GM19397 (cell line): ENCODE measurements at regions not wholly inside any gene's neighbourhood (a gene's known extent, or its start where the extent isn't known, plus 50 kb on each side); places are given as distances from the start of the nearest gene placed in this dataset.
"Not testable (repeated sequence)": the region's sequence is repeated elsewhere in the genome, so short reads cannot be mapped to it uniquely, and the experiment has no call there.

Experiments used
- ATAC-seq: cut with Tn5 transposase; IDR thresholded peaks from one replicate; pipeline ENCODE4 v1.9.1; 2021; ENCODE audit warnings: mild to moderate bottlenecking, moderate library complexity; ENCODE audit not compliant: unreplicated experiment

DNA sequence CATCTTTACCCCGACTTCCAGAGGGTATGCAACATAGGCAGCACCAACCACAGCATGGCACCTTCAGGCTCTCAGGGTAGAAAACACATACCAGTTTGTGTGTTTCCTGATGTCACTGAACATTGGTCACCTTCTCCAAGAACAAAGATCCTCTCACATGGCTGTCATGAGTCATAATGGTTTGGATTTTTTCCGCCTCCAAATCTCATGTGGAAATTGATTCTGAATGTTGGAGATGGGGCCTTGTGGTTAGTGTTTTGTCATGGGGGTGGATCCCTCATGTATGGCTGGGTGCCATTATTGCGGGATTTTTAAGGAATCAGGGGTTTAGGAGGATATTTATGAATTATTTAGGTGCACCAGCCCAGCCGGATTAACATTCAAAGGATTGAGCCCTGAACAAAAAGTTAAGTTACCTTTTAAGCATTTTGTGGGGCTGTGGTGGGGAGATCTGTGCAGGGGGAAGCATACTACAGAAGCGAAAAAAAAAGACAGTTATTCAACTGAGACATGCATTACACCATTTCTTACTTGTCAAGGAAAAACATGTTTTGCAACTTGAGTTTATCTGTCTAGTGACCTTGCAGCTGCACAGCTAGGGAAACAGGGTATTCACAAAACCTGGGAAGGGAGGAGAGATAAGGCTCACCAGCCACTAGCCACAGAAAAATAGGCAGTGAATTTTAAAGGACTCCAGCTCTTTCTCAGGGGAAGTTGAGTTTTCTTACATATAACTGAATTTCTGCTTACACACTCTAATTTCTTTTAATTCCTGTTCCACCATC, 774.1 kb upstream of the AUTS2 start:
- ATAC-seq: no peak

DNA sequence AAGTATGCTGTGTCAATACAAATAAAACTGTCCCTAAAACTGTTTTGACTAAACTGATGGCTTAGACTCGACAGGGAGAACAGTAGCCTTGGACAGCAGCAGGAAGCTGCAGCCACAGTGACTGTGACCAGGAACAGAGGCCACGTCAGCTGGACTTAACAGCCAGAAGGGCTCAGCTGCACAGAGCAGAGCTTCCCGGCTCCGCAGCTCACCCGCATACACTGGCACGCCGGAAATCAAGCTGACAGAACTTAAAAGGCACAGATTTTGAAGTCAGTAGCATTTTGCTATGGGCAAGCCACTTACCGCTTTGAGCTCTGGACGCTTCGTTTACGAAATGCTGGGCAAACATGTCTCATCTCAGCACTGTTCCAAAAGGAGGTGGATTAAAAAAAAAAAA, 769.7 kb upstream of the AUTS2 start:
- no peak for ATAC-seq

DNA sequence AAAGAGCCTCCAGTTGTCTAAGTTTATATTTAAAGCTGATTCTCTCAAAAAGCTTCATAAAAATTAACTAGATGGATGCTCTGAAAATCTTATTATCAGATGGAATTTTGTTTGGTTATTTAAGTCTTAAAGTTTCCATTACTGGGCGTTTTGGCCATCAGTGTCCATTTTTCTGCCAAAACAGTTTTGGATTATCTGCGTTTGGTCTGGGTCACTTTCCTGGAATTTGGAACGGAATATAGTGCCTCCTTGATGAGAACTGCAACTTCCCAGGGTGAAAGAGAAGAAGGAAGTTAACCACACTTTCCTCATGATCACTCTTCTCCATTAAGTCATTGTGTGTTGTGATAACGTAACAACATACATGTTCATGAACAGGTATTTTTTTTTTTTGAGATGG, 764.9 kb upstream of the AUTS2 start:
- ATAC-seq: no peak

DNA sequence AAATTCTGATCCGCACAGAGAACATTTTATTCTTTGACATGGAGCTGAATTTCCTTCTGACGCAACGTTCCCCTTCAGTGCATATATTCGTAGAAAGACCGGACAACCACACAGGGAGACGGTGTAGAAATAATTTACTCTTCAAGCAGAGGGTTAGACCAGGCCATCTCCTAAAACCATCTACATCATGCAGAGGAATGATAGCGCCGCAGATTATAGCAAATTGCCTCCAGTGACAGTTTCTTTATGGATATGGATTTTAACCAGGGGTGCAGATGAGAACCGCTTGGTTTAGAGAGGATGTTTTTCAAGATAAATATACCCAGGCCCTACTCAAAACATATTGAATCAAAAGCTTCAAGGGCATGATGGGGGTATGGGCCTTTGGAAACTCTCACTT, 759.3 kb upstream of the AUTS2 start:
- ATAC-seq: no peak

DNA sequence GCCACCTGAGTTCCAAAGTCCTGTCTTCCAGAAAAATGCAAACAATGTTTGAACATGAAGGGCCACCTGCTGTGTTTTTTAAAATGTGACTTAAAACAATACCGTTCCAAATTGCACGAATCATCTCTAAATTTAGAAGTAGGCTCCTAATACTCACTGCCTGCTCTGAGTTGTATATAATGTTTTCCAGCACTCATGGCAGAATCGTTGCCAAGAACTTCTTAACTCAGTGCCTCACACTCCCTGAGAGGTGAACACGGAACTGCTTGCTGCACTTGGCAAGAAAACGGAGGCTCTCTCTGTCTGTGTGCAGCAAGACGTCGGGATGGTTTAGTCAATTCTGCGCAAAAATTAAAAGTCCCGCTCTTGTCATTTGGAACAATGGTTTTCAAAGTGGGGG, 757.3 kb upstream of the AUTS2 start:
- no peak for ATAC-seq

DNA sequence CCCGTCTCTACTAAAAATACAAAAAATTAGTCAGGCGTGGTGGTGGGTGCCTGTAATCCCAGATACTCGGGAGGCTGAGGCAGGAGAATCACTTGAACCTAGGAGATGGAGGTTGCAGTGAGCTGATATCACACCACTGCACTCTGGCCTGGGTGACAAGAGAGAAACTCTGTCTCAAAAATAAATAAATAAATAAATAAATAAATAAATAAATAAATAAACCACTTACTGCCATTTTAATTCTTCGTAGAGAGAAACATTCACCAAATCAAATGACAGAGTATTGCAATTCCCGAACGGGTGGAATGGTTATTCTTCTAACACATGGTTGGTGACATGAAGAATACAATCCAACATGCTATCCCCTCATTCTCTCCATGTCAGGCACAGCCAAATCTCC, 754.3 kb upstream of the AUTS2 start:
- not testable (repeated sequence) for ATAC-seq

DNA sequence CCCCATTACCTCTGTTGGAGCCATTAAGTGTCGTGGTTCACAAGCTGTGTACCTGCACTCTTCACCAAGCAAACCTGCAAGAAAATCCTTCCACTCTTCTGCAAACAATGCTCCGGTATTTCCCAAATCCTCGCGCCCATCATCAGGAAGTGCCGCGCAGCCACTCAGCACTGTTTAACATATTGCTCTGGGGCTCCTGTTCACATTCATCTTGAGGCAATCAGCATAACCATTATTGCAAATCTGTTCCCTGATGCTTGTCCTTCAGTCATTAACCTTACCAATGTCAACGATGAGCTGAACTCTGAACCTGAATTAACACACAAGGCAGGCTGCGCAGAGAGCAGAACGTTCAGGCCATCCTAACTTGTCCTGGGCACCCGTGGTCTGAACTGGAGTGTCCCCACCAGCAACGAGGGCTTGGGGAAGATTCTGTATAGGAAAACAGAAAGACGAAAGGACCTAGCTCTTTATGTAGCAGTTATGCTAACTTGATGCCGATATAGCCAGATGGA, 751.4 kb upstream of the AUTS2 start:
- no peak for ATAC-seq

DNA sequence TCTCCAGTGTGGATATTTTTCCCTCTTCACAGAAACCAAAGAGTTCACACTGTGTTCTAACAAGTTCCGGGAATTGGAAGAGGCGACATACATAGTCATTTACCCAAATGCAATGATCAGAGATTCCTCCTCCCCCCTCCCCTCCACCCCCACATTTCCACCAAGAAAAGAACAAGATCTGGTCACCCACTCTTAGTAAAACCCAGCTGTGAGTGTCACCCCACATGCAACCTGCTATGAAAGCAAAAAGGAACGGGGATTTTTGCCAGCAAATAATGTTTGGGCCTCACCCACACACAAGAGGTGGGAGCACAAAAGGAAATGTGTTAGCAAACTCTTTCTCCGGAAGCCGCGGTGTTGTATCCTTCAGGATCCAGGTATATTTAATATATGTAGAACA, 745.0 kb upstream of the AUTS2 start:
- no peak for ATAC-seq

DNA sequence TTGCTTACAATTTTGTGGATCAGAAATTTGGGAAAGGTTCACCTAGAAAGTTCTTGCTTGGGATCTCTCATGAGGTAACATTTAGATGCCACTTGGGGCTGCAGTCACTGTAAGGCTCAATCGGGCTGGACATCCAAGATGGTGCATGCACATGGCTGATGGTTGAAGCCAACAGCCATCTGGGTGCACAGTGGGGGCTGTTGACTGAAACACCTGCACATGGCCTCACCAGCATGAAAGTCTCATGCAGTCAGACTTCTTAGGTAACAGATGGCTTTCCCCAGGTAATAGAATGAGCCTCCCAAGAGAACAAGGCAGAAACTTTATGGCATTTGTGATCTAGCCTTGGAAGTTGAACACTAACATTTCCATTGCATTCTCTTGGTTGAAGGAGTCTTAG, 740.7 kb upstream of the AUTS2 start:
- ATAC-seq: no peak

DNA sequence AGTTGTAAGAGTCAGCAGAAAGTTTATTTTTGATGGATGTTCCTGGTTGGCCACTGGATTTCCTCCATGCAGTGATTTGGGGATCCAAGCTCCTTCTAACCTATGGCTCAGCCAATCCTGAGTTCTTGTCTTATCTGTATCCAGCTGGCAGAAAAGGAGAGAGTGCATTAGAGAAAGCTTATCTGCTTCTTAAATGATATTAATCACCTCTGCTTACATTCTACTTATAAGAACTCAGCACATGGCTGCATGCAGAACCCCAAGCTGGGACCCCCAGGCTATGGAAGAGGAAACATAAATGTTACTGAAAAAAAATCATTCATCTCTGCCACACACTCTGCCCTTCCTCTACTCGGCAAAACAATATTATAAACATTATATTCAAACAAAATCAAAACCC, 739.8 kb upstream of the AUTS2 start:
- ATAC-seq: no peak

DNA sequence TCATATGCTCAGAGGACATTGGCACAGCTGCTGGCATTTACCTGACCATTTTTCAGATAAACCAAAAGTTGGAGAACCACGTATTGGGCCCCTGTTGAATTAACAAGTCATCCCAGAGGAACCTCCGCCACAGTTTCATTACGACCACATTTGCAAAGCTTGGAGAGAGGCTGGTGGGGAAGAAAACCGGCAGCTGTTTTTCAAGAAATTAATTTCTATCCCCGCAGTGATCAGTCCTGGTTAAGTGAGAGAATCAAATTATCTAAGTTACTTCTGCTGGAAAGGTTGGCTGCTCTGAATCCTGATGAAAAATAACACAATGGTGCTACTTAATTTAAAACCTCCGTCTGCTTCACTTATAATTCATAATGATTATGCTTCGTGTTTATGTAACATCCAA, 737.1 kb upstream of the AUTS2 start:
- no peak for ATAC-seq

DNA sequence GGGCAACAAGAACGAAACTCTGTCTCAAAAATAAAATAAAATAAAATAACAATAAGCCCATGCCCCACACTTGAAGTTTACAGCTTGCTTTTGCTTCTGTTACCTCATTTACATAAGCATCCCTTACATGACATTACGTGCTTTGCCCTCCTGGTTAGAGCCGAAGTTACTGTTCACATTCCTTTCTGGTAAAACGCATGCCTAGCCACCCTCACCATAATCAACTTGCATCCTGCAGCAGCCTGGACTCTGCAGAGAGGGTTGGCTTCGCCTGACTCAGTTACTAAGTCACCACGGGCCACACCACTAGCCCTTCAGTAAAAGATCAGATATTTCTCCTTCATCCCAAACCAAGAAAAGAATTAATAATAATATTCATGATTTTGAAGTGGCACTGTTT, 736.0 kb upstream of the AUTS2 start:
- no peak for ATAC-seq

DNA sequence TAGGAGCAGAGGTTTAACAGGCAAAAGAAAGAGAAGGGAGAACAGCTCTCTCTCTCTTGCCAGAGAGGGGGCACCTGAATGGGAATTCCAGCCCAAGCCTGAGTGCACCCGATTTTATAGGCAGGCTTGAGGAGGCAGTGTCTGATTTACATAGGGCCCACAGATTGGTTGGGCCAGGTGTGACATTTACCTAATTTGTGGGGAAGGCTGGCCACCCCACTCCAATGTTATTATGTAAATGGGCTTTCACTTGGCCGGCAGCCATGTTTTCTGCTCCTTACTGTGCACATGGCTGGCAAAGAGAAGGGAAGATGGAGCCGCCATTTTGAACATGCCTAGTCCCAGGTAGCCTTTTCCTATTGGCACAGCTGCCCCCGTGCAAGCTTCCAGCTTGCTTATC, 735.5 kb upstream of the AUTS2 start:
- ATAC-seq: no peak

DNA sequence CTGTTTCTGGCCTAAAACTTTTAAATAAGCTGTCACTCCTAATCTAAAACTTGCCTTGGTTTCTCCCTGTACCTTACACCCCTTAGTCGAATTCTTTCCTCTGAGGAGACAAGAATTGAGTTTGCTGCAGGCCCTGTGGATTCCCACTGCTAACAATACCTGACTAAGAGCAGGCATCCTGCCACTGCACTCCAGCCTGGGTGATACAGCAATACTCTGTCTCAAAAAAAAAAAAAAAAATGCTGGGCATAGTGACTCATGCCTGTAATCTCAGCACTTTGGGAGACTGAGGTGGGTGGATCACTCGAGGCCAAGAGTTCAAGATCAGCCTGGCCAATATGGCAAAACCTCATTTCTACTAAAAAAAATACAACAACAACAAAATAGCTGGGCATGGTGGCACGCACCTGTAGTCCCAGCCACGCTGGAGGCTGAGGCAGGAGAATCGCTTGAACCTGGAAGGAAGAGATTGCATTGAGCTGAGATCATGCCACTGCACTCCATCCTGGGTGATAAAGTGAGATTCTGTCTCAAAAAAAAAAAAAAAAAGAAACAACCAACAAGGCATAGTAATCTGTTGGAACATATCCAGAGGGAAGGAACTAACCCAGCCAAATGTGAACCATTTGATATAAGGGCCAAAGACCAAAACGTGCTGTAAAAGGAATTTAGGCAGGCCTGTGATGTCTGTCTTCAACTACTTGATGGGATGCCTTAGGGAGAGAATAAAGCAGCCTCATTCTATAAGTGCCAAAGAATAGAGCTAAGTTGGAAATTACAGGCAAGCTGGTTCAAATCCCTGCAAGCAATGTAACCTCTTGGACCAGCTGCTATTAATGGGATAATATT, 732.7 kb upstream of the AUTS2 start:
- ATAC-seq: no peak

DNA sequence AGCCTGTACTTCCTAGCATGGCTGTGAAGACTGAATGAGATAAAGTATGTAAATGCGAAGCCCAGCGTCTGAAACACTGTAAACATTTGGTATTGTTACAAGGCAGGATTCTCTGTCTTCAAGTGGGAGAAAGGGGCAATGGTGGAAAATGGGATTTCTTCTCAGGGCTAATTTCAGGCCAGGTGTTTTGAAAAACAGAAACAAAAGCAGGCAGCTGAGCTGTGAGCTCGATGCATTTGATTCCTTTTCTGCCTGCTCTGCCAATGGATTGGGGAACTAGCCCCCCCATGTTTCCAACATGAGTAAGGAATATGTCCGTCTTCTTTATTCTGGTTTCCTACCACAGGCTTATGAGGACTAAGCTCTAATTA, 732.1 kb upstream of the AUTS2 start:
- ATAC-seq: no peak

DNA sequence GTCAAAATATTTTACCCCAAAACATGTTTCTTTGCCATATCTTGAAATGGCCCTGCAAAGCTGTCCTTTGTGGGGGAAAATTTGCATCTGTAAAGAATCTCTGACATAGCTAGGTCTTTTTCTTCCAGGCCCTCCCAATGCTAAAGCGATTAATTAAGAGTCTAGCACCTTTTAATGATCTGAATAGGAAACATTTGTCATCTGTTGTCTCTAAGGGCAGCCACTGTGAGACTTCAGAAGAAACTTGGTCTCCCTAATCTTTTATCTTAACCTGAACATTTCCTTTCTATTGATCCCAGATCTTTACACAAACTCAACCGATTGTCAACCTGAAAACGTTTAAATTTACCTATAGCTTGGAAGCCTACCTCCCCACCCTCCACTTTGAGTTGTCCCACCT, 731.6 kb upstream of the AUTS2 start:
- not testable (repeated sequence) for ATAC-seq

DNA sequence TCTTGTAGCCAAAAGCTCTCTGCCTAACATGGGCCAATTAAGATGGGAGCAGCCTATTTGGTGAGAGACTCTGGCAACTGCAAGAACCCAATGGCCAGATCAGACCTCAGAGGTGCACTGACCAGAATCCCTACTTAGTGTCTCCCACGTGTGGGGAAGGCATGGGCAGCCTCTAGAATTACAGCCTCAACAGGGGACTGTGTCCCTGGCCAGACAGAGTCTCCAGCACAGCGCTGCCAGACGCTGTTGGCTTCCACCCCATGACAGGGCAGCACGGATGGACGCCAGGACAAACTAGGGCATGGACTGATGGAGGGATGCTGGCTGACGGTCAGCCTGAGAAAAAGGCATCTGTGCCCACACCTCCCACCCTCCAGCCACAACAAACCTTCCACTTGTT, 729.3 kb upstream of the AUTS2 start:
- no peak for ATAC-seq

DNA sequence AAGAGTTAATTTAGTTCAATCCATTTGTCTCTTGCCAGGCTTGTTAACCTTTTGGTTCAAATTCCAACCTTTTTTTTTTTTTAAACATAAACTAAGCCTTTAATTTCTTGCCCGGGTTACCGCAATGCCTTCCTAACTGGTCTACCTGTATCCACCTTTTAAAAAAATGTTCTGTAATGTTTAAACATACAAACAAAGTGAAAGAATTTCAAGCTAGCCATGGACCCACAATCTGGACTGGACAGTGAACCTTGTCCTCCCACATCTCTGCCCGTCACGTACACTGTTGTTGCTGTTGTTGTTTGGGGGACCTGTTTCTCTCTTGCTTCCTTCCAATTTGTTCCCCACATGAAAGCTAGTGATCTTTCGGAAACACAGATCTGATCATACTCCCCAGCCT, 724.7 kb upstream of the AUTS2 start:
- ATAC-seq: no peak

DNA sequence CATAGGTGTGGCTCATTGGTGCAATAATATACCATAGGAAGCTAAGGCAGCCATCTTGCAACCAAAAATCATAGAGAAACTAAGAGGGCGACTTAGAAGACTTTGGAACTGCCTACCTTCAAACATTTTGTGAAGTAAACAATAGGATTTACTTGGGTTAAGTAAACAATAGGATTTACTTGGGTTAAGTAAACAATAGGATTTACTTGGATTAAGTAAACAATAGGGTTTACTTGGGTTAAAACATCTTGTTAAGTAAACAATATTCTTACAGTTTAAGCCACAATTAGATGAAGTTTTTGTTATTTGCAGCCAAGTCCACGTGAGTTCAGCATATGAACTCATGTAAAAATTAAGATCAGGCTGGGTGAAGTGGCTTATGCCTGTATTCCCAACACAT, 722.4 kb upstream of the AUTS2 start:
- ATAC-seq: no peak

DNA sequence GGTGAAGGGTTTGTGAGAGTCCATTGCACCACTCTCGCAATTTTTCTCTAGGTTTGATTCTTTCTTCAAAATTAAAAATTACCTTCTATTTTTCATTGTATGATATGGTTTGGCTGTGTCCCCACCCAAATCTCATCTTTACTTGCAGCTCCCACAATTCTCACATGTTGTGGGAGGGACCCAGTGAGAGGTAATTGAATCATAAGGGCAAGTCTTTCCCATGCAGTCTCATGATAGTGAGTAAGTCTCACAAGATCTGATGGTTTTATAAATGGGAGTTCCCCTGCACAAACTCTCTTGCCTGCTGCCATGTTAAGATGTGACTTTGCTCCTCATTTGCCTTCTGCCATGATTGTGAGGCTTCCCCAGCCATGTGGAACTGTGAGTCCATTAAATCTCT, 711.2 kb upstream of the AUTS2 start:
- ATAC-seq: not testable (repeated sequence)

DNA sequence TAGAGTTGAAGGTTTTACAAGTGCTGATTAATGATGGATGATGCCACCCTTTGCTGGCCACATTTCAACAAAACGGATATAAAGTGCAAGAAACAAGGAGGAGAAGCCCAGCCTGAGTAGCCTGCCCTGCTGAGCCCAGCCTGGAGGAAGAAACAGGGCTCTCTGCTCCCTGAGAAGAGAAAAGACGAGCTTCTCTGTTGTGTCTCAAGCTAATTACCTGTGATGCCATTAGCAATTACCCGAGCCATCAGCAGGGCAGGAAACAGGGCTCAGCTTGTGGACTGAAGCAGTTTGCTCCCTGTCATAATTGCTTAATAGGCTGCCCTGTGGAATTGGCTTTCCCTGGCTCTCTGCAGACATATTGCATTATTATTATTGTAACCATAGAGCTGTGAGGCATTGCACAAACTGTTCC, 709.3 kb upstream of the AUTS2 start:
- no peak for ATAC-seq

DNA sequence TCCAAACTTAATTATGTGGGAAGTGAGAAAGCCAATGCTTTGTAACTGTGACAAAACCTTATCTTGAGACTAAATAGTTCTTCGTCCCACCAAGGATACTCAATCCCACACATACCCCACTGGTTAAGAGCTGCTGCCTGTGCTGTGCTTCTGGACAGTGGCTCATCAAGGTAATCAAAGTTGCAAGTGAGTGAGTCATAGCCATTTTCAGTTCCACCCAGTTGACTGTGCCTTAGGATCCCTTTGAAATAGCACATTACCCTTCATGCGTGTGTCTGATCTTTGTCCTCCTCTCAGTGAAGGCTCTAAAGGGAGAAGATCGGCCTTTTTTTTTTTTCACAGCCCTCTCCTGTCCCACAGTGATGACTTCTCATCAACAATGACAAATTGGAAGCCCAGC, 706.0 kb upstream of the AUTS2 start:
- ATAC-seq: no peak
